IMR-90 (cell line): ENCODE measurements at regions not wholly inside any gene's neighbourhood (a gene's known extent, or its start where the extent isn't known, plus 50 kb on each side); places are given as distances from the start of the nearest gene placed in this dataset.

Experiments used
- ATAC-seq: fragments of 200-7000 bp; cut with Tn5 transposase; 2 replicates; pipeline ENCODE4 v1.9.1; 2020; ENCODE audit warnings: low read depth, mild to moderate bottlenecking, moderate library complexity
- BruUV-seq: library from RNA; stranded (reverse); fragments of 400-500 nt; replicated peaks from 2 replicates; lab custom pipeline; 2021; lab: Mats Ljungman, UMichigan
- CTCF ChIA-PET: fragments of 300-600 bp; formaldehyde crosslinking; extraction: SDS; loops from one replicate; lab custom pipeline; 2021; ENCODE audit warnings: antibody characterized with exemption; lab: Yijun Ruan, JAX
- POLR2A ChIA-PET: fragments of 300-600 bp; sonication (Branson Sonifier 250); formaldehyde crosslinking; loops from one replicate; lab custom pipeline; 2022; ENCODE audit warnings: antibody characterized with exemption; ENCODE audit not compliant: unreplicated experiment; lab: Charles Lee
- DNase-seq: peaks from one replicate; pipeline ENCODE4 v3.0.0; 2013
- H2AFZ ChIP-seq: replicated peaks from 2 replicates; pipeline ENCODE3; 2013; ENCODE audit warnings: low read length, mild to moderate bottlenecking; ENCODE audit not compliant: poor library complexity
- H2AK5ac ChIP-seq: 2 replicates; pipeline ENCODE4 v1.6.1; 2013; ENCODE audit warnings: low read depth, low read length, inconsistent platforms
- H2AK9ac ChIP-seq: replicated peaks from 2 replicates; pipeline ENCODE3; 2013; ENCODE audit warnings: mild to moderate bottlenecking, low read depth, low read length, moderate library complexity; ENCODE audit not compliant: poor library complexity
- H2BK120ac ChIP-seq: 2 replicates; pipeline ENCODE4 v1.6.1; 2013; ENCODE audit warnings: low read depth, low read length, inconsistent platforms
- H2BK15ac ChIP-seq: 3 replicates; pipeline ENCODE4 v1.6.1; 2013; ENCODE audit warnings: low read depth, low read length, inconsistent platforms
- H2BK20ac ChIP-seq: 2 replicates; pipeline ENCODE4 v1.6.1; 2013; ENCODE audit warnings: low read depth, mild to moderate bottlenecking, inconsistent platforms, low read length, moderate library complexity
- H2BK5ac ChIP-seq: 2 replicates; pipeline ENCODE4 v1.6.1; 2013; ENCODE audit warnings: mild to moderate bottlenecking, low read depth, low read length, inconsistent platforms; ENCODE audit not compliant: poor library complexity, severe bottlenecking
- H3K14ac ChIP-seq: replicated peaks from 2 replicates; pipeline ENCODE4 v1.6.1; 2013; ENCODE audit warnings: low read depth, low read length, inconsistent platforms
- H3K18ac ChIP-seq: 2 replicates; pipeline ENCODE4 v1.6.1; 2013; ENCODE audit warnings: low read depth, low read length, control low read depth
- H3K23ac ChIP-seq: 2 replicates; pipeline ENCODE4 v1.6.1; 2013; ENCODE audit warnings: low read depth, low read length, inconsistent platforms
- H3K27ac ChIP-seq: 2 replicates; pipeline ENCODE4 v1.5.1; 2013; ENCODE audit warnings: mild to moderate bottlenecking, control low read depth, low read length; ENCODE audit not compliant: insufficient read depth
- H3K27me3 ChIP-seq: 2 replicates; pipeline ENCODE4 v1.6.1; 2013; ENCODE audit warnings: low read length; ENCODE audit not compliant: control insufficient read depth, insufficient read depth
- H3K36me3 ChIP-seq: 2 replicates; pipeline ENCODE4 v1.6.1; 2013; ENCODE audit warnings: low read length, mixed read lengths; ENCODE audit not compliant: control insufficient read depth, insufficient read depth
- H3K4ac ChIP-seq: 2 replicates; pipeline ENCODE4 v1.6.1; 2013; ENCODE audit warnings: low read depth, low read length, inconsistent platforms
- H3K4me1 ChIP-seq: 2 replicates; pipeline ENCODE4 v1.6.1; 2013; ENCODE audit warnings: low read length, mixed read lengths; ENCODE audit not compliant: control insufficient read depth, insufficient read depth
- H3K4me2 ChIP-seq: 2 replicates; pipeline ENCODE4 v1.6.1; 2013; ENCODE audit warnings: low read depth, mild to moderate bottlenecking, control low read depth, low read length, moderate library complexity
- H3K4me3 ChIP-seq: 2 replicates; pipeline ENCODE4 v1.5.1; 2013; ENCODE audit warnings: low read depth, mild to moderate bottlenecking, control low read depth, low read length, moderate library complexity; ENCODE audit not compliant: insufficient read depth
- H3K56ac ChIP-seq: 2 replicates; pipeline ENCODE4 v1.6.1; 2013; ENCODE audit warnings: low read length, inconsistent platforms; ENCODE audit not compliant: insufficient read depth; ENCODE audit errors: extremely low read depth
- H3K79me1 ChIP-seq, 2 experiments: 2 replicates each; pipeline ENCODE4 v1.6.1; 2013; ENCODE audit warnings: low read length in 2 of 2, inconsistent platforms in 1 of 2, low read depth in 1 of 2
- H3K9ac ChIP-seq: 2 replicates; pipeline ENCODE4 v1.6.1; 2013; ENCODE audit warnings: low read depth, low read length, control low read depth
- H3K9me1 ChIP-seq: 2 replicates; pipeline ENCODE4 v1.6.1; 2013; ENCODE audit warnings: low read length, inconsistent platforms; ENCODE audit not compliant: insufficient read depth
- H3K9me3 ChIP-seq: 2 replicates; pipeline ENCODE4 v1.6.1; 2013; ENCODE audit warnings: low read length; ENCODE audit not compliant: control insufficient read depth, insufficient read depth
- H4K20me1 ChIP-seq: 2 replicates; pipeline ENCODE4 v1.6.1; 2013; ENCODE audit warnings: low read length, inconsistent platforms; ENCODE audit not compliant: insufficient read depth
- H4K5ac ChIP-seq: 2 replicates; pipeline ENCODE4 v1.6.1; 2013; ENCODE audit warnings: mild to moderate bottlenecking, low read depth, low read length, control low read depth
- H4K8ac ChIP-seq, 2 experiments: 2 replicates each; pipeline ENCODE4 v1.6.1; 2013; ENCODE audit warnings: low read depth in 2 of 2, low read length in 2 of 2, control low read depth in 1 of 2, inconsistent platforms in 1 of 2
- H4K91ac ChIP-seq: 2 replicates; pipeline ENCODE4 v1.6.1; 2013; ENCODE audit warnings: low read depth, low read length, inconsistent platforms; ENCODE audit not compliant: insufficient read depth
- CTCF ChIP-seq: conservative IDR thresholded peaks from 2 replicates; pipeline ENCODE4 v1.5.1; 2012; ENCODE audit warnings: mild to moderate bottlenecking, low read depth, low read length, improper control_type of control experiment
- RFX5 ChIP-seq: IDR thresholded peaks from 2 replicates; pipeline ENCODE4 v1.8.0; 2012; ENCODE audit warnings: low read depth, mild to moderate bottlenecking, low read length, moderate library complexity
- WGBS, 2 experiments: methylation state at CpG; one replicate each; pipeline versions ENCODE4 v1.1.5 to v1.1.7; 2013; ENCODE audit warnings: missing lambda C conversion rate in 2 of 2; ENCODE audit not compliant: insufficient read length in 1 of 2; ENCODE audit errors: extremely low coverage in 2 of 2; 5-methylcytosine and 5-hydroxymethylcytosine counted together
- dilution Hi-C: fragments of 300-500 bp; cut with HindIII; formaldehyde crosslinking; loops from one replicate; pipeline ENCODE4 v1.14.3; 2018; ENCODE audit warnings: low sequenced_read_pairs; ENCODE audit not compliant: unreplicated experiment
- in situ Hi-C: fragments of 300-500 bp; cut with MboI; formaldehyde crosslinking; loops from 3 replicates; pipeline ENCODE4 v1.14.3; 2019; ENCODE audit warnings: low sequenced_read_pairs, inconsistent platforms, mixed read lengths
- intact Hi-C: fragments of 100-400 bp; cut with micrococcal nuclease; formaldehyde crosslinking; loops from 2 replicates; pipeline ENCODE4 v1.10.0; 2022

- TF ChIP-seq RFX5 = no peak
- 0 out of 2 replicates have a peak, but pooled peaks have one; percentile 1 for TF ChIP-seq CTCF
- no peak overlapping the region for H3K14ac ChIP-seq
- H3K9me1 ChIP-seq = no peaks in the 10 kb centered on the region
- H3K79me1 ChIP-seq = no peaks in the 10 kb centered on the region
- no peak overlapping the region for H3K56ac ChIP-seq
- no peak overlapping the region for H2AK9ac ChIP-seq
- H3K4me2 ChIP-seq = no peak overlapping the region
- H4K8ac ChIP-seq = no peak overlapping the region
- no peaks in the 10 kb centered on the region for H4K20me1 ChIP-seq
- H2BK5ac ChIP-seq = no peak overlapping the region
- H3K4me3 ChIP-seq = no peak overlapping the region
- no peak overlapping the region for H3K27ac ChIP-seq
- ChIA-PET POLR2A (no interaction called here), CTCF (no interaction called here)
- dilution Hi-C loops = no loop called here
- H3K4ac ChIP-seq = no peak overlapping the region
- no peaks in the 10 kb centered on the region for H3K27me3 ChIP-seq
- H3K9ac ChIP-seq = no peak overlapping the region
- in situ Hi-C loops = no loop called here
- DNase-seq (no peak), ATAC-seq (no peak)
- H2AFZ ChIP-seq = no peak overlapping the region
- no peak overlapping the region for H3K23ac ChIP-seq
- WGBS, 2 experiments = no CpG with 5 or more reads among the region's 2 CpGs
- no peak overlapping the region for H3K18ac ChIP-seq
- H4K91ac ChIP-seq = no peak overlapping the region
- no peak overlapping the region for H4K5ac ChIP-seq
- no TSS peak for BruUV-seq
- intact Hi-C loops = no loop called here
- H2BK20ac ChIP-seq = no peak overlapping the region
- no peaks in the 10 kb centered on the region for H3K4me1 ChIP-seq
- H3K9me3 ChIP-seq = no peaks in the 10 kb centered on the region
- no peak overlapping the region for H2BK120ac ChIP-seq
- H2BK15ac ChIP-seq = no peak overlapping the region
- H3K36me3 ChIP-seq = no peaks in the 10 kb centered on the region
- H2AK5ac ChIP-seq = no peak overlapping the region
Measured at GRCh38 chrX:88397551-88397950, 349.5 kb upstream of the CPXCR1 start.
